ENCODE measurements at regions not wholly inside any gene's neighbourhood (a gene's known extent, or its start where the extent isn't known, plus 50 kb on each side); places are given as distances from the start of the nearest gene placed in this dataset.

GRCh38 chr11:29734287-29734686 lies 282.5 kb downstream of the KCNA4 start:
- H3K9me3 ChIP-seq (replicated peaks; ENCODE audit: control insufficient read depth, insufficient read depth, low read length): no peaks in the 10 kb centered on the region
- ChIA-PET CTCF (no interaction called here), POLR2A (no interaction called here)
- H3K9me1 ChIP-seq (replicated peaks; ENCODE audit: control insufficient read depth, extremely low read depth, insufficient read depth, low read length): no peaks in the 10 kb centered on the region
- no peak overlapping the region for H3K4me3 ChIP-seq (replicated peaks in 1 of 3; ENCODE audit: insufficient read depth in 1 of 3, low read depth in 1 of 3, low read length in 3 of 3)
- dilution Hi-C loops (cut with MboI; ENCODE audit: extremely low pct_ligation_motif_present, low sequenced_read_pairs) (no loop called here), intact Hi-C loops (cut with micrococcal nuclease) (no loop called here)
- H4K20me1 ChIP-seq (replicated peaks; ENCODE audit: control insufficient read depth, extremely low read depth, insufficient read depth, low read length): no peaks in the 10 kb centered on the region
- TF ChIP-seq FOS (IDR thresholded peaks at IDR 0.05; ENCODE audit: borderline replicate concordance, insufficient read depth, low read length): no peak
- no peak for TF ChIP-seq MYC (IDR thresholded peaks at IDR 0.05; ENCODE audit: low read depth, low read length)
- TF ChIP-seq, protein P1, sequence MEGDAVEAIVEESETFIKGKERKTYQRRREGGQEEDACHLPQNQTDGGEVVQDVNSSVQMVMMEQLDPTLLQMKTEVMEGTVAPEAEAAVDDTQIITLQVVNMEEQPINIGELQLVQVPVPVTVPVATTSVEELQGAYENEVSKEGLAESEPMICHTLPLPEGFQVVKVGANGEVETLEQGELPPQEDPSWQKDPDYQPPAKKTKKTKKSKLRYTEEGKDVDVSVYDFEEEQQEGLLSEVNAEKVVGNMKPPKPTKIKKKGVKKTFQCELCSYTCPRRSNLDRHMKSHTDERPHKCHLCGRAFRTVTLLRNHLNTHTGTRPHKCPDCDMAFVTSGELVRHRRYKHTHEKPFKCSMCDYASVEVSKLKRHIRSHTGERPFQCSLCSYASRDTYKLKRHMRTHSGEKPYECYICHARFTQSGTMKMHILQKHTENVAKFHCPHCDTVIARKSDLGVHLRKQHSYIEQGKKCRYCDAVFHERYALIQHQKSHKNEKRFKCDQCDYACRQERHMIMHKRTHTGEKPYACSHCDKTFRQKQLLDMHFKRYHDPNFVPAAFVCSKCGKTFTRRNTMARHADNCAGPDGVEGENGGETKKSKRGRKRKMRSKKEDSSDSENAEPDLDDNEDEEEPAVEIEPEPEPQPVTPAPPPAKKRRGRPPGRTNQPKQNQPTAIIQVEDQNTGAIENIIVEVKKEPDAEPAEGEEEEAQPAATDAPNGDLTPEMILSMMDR (IDR thresholded peaks at IDR 0.05; ENCODE audit: extremely low read depth in 1 of 2, insufficient read depth in 1 of 2, low read depth in 1 of 2, low read length in 2 of 2): no peak
- TF ChIP-seq MAX (IDR thresholded peaks at IDR 0.05; ENCODE audit: insufficient read depth, insufficient read length): no peak
- no peak for TF ChIP-seq EZH2 (IDR thresholded peaks at IDR 0.05; ENCODE audit: borderline replicate concordance, low read depth, low read length, severe bottlenecking)
- no peak for TF ChIP-seq POLR2AphosphoS5 (IDR thresholded peaks at IDR 0.05; ENCODE audit: insufficient read depth, low read depth, low read length)
- TF ChIP-seq GATA2 (IDR thresholded peaks at IDR 0.05; ENCODE audit: insufficient read depth, insufficient read length, low read depth, low read length): no peak
- TF ChIP-seq POLR2A (IDR thresholded peaks at IDR 0.05; ENCODE audit: low read depth, low read length): no peak
- TF ChIP-seq JUN (IDR thresholded peaks at IDR 0.05; ENCODE audit: borderline replicate concordance, insufficient read depth, insufficient read length, low read depth): no peak
- no peak overlapping the region for H2AFZ ChIP-seq (ENCODE audit: low read depth, low read length)
- no peaks in the 10 kb centered on the region for H3K4me1 ChIP-seq (ENCODE audit: control insufficient read depth, extremely low read depth, insufficient read depth, low read length)
- no peak for DNase-seq (ENCODE audit: low read depth, low spot score)
- no peak overlapping the region for H3K9ac ChIP-seq (replicated peaks; ENCODE audit: extremely low read depth, insufficient read depth, low read length)
- no peak overlapping the region for H3K27ac ChIP-seq (ENCODE audit: insufficient read depth, low read depth, low read length)
- H3K4me2 ChIP-seq (ENCODE audit: insufficient read depth, low read length): no peak overlapping the region
- no peak for FAIRE-seq
- no TSS peak for BruUV-seq (replicated peaks)
- no peaks in the 10 kb centered on the region for H3K79me2 ChIP-seq (ENCODE audit: control insufficient read depth, insufficient read depth, low read length)
- H3K36me3 ChIP-seq (ENCODE audit: control insufficient read depth in 2 of 2, extremely low read depth in 1 of 2, insufficient read depth in 2 of 2, low read length in 2 of 2): no peaks in the 10 kb centered on the region
- no peaks in the 10 kb centered on the region for H3K27me3 ChIP-seq (ENCODE audit: control insufficient read depth in 2 of 2, insufficient read depth in 2 of 2, low read length in 2 of 2)
